ENCODE measurements at regions not wholly inside any gene's neighbourhood (a gene's known extent, or its start where the extent isn't known, plus 50 kb on each side); places are given as distances from the start of the nearest gene placed in this dataset.
"Not testable (repeated sequence)": the region's sequence is repeated elsewhere in the genome, so short reads cannot be mapped to it uniquely, and the experiment has no call there.

- no peak for DNase-seq
These were observed 656.1 kb upstream of the SOX9 start for GRCh38 chr17:71464751-71465150.

GRCh38 chr17:71467719-71468118 lies 653.1 kb upstream of the SOX9 start:
- no peak for DNase-seq

DNA sequence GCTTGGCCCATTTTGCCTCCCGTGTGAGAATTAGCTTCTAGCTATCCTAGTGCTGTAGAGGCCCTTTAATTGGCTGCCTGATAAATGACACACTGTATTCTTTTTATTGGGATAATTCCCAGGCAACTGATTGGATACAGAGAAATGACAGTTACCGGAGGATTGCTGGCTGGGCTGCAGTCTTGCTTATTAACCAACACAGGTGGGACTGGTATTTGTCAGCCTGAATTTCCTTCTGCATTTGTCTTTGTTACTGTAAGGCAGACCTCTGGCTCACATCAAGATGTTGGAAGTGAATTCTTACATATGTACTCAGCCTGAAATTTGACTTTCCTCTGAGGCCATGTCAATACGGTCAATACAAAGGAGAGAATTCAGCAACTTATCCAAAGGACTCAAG lies 650.8 kb upstream of the SOX9 start:
- DNase-seq = no peak

DNA sequence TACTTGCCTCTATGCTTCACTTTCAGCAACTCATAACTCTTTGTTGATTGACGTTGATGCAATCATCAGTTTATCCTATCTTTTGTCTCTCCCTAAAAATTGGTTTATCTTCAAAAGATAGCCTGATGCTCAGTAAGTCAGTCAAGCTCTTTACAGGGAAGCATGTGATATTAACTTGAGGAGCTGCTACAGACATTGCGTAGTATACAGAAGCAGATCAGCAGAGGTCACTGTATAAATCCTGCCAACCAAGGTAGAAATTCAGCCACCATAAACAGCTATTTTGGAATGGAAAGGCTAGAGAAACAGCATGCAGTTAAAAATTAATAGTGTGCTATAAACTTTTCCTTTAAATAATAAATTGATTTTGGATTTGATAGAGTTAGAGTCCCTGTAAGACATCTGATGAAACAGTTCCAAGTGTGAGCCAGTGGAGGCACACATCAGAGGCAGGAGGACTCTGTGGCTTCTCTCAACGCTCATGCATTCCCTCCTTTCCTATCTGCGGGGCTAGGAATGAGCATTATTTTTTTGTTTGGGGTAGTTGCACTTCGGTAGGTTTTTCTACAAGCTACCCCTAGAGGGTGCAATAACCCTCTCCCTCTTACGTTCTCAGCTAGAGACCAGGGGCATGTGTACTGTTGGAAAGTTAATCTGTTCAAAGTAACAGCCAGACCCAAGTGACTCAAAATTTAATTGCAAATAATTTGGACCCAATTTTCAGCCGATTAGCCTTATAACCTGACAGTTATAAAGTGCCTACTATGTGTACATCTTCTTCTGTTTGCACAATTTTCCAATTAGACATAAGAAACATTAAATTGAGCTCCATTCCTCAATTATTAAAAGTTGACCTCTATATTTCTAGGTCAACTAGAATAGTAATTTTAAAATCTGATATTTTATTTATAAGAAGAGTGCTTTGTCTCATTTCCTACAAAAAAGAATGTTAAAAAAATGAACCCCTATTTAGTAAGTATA lies 647.7 kb upstream of the SOX9 start:
- DNase-seq = no peak

DNA sequence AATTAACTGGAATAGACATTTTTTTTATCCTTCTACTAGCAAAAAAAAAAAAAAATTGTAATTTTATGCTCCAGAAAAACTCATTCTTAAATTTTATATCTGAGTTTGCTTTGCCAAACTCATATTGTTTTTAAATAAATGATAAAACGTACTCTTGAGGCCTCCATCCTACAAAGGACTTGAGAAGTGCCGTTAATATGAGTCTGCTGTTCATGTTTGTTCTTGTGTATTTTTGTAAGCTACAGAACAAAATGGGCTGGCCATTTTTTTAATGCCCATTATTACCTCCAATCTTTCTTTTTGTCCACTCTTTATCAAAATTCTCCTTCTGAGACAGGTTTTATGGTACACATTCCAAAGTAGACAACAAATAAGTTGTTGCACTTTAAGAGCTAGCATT lies 643.5 kb upstream of the SOX9 start:
- no peak for DNase-seq

- DNase-seq = no peak
These were observed 640.7 kb upstream of the SOX9 start for GRCh38 chr17:71480099-71480498.

- no peak for DNase-seq
These were observed 638.2 kb upstream of the SOX9 start for GRCh38 chr17:71482625-71483024.

DNA sequence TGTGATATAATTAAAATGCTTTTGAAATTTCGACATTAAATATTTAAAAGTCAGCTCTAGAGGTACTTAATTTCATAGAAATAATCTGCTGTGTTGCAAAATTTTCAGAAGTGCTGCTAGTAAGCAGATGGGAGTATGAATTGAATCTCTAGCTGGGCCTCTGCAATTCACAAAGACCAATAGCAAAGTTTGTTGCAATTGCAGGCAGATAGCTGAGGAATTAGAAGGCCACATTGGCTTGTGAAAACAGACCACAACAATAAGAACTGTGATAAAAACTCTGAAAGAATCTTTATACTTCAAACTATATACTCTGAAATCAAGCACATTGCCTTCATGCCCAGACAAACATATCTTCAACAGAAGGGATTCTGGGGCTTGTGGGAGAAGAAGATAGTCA lies 636.3 kb upstream of the SOX9 start:
- DNase-seq = no peak

GRCh38 chr17:71485426-71485825 lies 635.4 kb upstream of the SOX9 start:
- DNase-seq = no peak

DNA sequence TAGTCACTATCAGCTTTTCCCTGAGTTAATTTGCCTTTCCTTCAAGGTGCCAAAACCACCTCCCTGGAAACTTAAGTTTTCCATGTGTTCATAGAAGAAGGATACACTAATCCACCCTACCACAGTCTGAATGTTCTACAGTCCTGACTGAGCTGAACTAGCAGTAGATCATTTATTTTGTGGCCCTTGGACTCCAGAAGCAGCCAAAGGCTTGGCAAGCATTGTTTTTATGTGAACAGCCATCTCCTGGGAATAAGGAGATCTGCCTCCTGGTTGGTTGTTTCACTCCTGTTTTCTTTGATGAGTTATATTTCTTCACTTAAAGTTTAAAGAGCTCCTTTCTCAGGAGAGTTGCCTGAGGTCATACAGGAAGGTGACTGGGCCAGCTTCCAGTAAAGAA lies 634.6 kb upstream of the SOX9 start:
- no peak for DNase-seq

GRCh38 chr17:71488851-71489250 lies 632.0 kb upstream of the SOX9 start:
- DNase-seq = no peak

DNA sequence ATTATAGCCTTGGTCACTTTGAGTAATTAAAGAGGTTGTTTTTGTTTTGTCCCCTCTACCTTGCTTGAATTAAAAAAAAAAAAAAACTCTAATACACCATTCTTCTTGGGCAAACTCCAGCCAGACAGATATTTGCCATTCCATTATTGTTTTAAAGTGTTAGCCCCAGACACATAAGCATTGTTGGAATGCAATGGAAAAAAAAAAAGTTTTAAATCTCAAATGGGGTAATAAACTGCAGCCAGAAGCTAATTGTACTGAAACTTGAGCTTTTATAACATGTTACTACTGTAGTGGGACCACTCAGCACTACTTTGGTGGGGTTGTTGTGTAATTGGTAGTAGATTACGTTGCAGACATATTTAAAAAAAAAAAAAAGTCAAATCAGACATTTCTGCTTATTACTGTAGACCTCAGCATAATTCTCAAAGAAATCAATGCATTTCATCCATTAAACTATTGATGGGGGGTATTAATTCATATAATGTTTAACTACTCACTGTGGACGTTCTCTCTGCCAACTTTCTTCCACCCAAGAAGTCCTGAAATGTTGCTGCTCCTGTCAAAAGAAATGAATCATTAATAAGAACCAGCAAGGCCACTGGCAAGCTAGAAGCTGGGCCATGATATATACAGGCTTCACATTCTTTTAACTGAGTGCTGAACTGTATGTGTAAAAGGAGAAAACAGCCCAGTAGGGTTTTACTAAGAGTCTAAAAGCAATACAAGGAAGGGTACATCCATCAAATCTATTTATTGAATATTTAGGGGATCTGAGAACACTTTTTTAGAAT lies 626.6 kb upstream of the SOX9 start:
- no peak for DNase-seq

GRCh38 chr17:71495420-71495819 lies 625.4 kb upstream of the SOX9 start:
- DNase-seq = no peak

- no peak for DNase-seq
These were observed 624.3 kb upstream of the SOX9 start for GRCh38 chr17:71496552-71496951.

GRCh38 chr17:71500761-71501555 lies 619.9 kb upstream of the SOX9 start:
- no peak for DNase-seq

DNA sequence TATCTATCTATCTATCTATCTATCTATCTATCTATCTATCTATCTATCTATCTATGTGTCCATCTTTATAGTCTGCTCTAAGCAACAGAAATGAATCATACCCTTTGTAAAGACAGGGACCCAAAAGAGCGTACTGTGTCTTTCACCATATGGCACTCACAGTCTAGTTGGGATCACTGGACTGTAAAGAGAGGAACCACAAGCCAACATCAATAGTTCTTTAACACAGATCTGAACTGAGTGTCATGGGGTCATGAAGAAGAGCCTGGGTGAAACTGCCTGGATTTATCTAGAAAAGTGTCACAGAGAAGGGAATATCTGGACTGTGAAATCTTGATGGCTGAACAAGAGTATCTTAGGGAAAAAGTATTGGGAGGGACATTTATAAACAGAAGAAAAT lies 619.1 kb upstream of the SOX9 start:
- no peak for DNase-seq

DNA sequence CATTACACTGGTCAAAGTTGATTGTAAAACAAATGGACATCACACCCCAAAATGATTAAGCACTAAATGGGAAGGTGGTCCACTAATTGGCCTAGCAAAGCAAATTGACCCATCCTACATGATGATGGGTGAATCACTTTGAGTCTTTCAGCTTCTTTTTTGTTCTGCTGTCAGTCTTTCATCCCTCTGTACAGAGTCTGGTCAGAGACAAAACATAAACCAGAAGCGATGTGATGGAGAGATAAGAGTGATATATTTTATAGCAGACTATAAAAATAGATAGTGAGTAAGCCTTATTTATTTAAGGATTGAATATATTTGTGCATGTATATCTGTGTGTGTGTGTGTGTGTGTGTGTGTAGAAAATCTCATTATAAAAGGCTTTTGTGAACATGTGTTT lies 618.4 kb upstream of the SOX9 start:
- no peak for DNase-seq

GRCh38 chr17:71503710-71504465 lies 616.9 kb upstream of the SOX9 start:
- DNase-seq = no peak

DNA sequence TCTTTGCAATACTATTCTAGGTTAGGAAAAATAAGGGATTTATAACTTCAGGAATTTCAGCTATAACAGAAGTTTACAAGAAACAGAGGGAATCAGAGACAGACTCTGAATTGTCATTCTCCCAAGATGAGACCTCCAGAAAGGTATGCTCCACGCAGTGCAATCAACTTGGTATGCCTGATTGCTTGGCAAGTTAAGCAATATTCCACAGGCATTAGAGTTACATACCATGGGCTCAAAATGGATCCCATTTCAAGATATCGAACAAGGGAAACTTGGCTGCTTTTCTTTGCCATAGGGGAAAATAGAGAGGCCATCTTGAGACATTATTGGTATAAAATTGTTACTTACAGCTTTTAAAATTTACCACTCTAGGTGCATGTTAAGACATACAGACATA lies 615.6 kb upstream of the SOX9 start:
- DNase-seq = no peak

- DNase-seq = no peak
These were observed 614.8 kb upstream of the SOX9 start for GRCh38 chr17:71505981-71506380.

DNA sequence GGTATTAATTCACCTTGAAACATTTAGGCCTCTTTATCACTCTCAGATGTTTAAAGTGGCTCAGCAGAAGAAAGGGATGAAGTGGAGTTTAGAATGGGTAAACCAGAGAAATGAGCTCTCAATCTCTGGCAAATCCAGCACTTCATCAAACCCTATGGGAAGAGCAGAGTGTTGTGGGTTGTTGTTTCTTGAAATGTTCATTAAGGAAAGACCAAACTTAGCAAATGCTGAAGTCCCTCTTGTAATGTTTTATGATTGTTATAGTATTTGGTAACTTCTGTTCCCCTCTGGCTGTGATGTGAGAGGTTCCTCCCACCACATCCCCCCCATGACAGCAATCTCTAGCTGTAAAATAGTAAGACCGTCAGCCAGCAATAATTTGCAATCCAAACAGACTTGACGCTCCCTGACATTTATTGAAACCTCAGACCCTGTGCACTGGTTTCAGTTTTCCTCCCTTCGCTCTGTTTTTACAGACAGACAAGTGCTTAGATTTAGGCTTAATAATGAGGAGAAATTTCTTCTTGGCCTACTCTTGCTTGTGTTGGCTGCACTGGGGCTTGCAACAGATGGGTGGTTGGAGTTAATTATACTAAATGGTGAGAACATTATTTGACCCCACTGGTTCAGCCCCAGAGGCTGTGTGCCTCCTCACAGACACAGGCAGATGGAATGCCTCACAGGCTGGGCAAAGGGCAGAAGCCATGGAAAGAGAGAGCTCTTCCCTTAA lies 609.4 kb upstream of the SOX9 start:
- DNase-seq = no peak

- not testable (repeated sequence) for DNase-seq
These were observed 607.1 kb upstream of the SOX9 start for GRCh38 chr17:71513725-71514124.
